ENCODE measurements at regions not wholly inside any gene's neighbourhood (a gene's known extent, or its start where the extent isn't known, plus 50 kb on each side); places are given as distances from the start of the nearest gene placed in this dataset.

GRCh38 chr16:9683677-9684076, 498.6 kb downstream of the GRIN2A start:
- Mint-ChIP-seq H3K36me3 (ENCODE audit: low read depth) (peaks cover 2% of the 10 kb centered on the region), H3K9me3 (peaks cover 15% of the 10 kb centered on the region), H3K4me1 (peaks cover 35% of the 10 kb centered on the region), H3K27ac (no peak overlapping the region), H3K4me3 (no peak overlapping the region), H3K27me3 (ENCODE audit: insufficient read depth) (no peaks in the 10 kb centered on the region)
- DNase-seq, result no peak
- peak overlapping the region; percentile 62 for H3K4me3 ChIP-seq (ENCODE audit: low read length)
- H3K27me3 ChIP-seq (ENCODE audit: control insufficient read depth, insufficient read depth, low read length, poor library complexity, severe bottlenecking), result no peaks in the 10 kb centered on the region
- no peak overlapping the region for H3K27ac ChIP-seq (ENCODE audit: low read depth, low read length)
- H3K9me3 ChIP-seq (ENCODE audit: control insufficient read depth, low read length), result peaks cover 9% of the 10 kb centered on the region
- H3K36me3 ChIP-seq (ENCODE audit: control insufficient read depth, insufficient read depth, low read length), result no peaks in the 10 kb centered on the region
- no peak overlapping the region for H3K9ac ChIP-seq (ENCODE audit: extremely low read depth, low read length, poor library complexity, severe bottlenecking)
- H3K4me1 ChIP-seq (ENCODE audit: control insufficient read depth, insufficient read depth, low read length), result peaks cover 8% of the 10 kb centered on the region
- TF ChIP-seq CTCF (conservative IDR thresholded peaks at IDR 0.05), result no peak

GRCh38 chr16:9687737-9688319, 494.4 kb downstream of the GRIN2A start:
- Histone ChIP-seq H3K27ac (ENCODE audit: low read depth, low read length) (no peak overlapping the region), H3K4me1 (ENCODE audit: control insufficient read depth, insufficient read depth, low read length) (no peaks in the 10 kb centered on the region), H3K4me3 (ENCODE audit: low read length) (no peak overlapping the region), H3K36me3 (ENCODE audit: control insufficient read depth, insufficient read depth, low read length) (no peaks in the 10 kb centered on the region), H3K27me3 (ENCODE audit: control insufficient read depth, insufficient read depth, low read length, poor library complexity, severe bottlenecking) (no peaks in the 10 kb centered on the region), H3K9me3 (ENCODE audit: control insufficient read depth, low read length) (peaks cover 9% of the 10 kb centered on the region), H3K9ac (ENCODE audit: extremely low read depth, low read length, poor library complexity, severe bottlenecking) (no peak overlapping the region)
- TF ChIP-seq CTCF (conservative IDR thresholded peaks at IDR 0.05), result no peak
- Mint-ChIP-seq H3K9me3 (peaks cover 15% of the 10 kb centered on the region), H3K36me3 (ENCODE audit: low read depth) (peaks cover 2% of the 10 kb centered on the region), H3K27ac (no peak overlapping the region), H3K27me3 (ENCODE audit: insufficient read depth) (no peaks in the 10 kb centered on the region), H3K4me3 (no peak overlapping the region), H3K4me1 (peaks cover 4% of the 10 kb centered on the region)
- whole genome bisulfite sequencing, 2 experiments (ENCODE audit: insufficient coverage in 1 of 2, insufficient read length in 1 of 2), result 86 to 100% methylated on average over 2 to 4 of the region's 4 CpGs
- no peak for DNase-seq

GRCh38 chr16:9689597-9689996, 492.6 kb downstream of the GRIN2A start:
- H3K27me3 Mint-ChIP-seq (ENCODE audit: insufficient read depth), result no peaks in the 10 kb centered on the region
- no peaks in the 10 kb centered on the region for H3K4me1 ChIP-seq (ENCODE audit: control insufficient read depth, insufficient read depth, low read length)
- H3K27me3 ChIP-seq (ENCODE audit: control insufficient read depth, insufficient read depth, low read length, poor library complexity, severe bottlenecking), result no peaks in the 10 kb centered on the region
- no peaks in the 10 kb centered on the region for H3K9me3 ChIP-seq (ENCODE audit: control insufficient read depth, low read length)
- no peaks in the 10 kb centered on the region for H3K36me3 Mint-ChIP-seq (ENCODE audit: low read depth)
- no peak overlapping the region for H3K4me3 Mint-ChIP-seq
- H3K4me1 Mint-ChIP-seq, result no peaks in the 10 kb centered on the region
- no peak for TF ChIP-seq CTCF (conservative IDR thresholded peaks at IDR 0.05)
- no peaks in the 10 kb centered on the region for H3K36me3 ChIP-seq (ENCODE audit: control insufficient read depth, insufficient read depth, low read length)
- H3K9ac ChIP-seq (ENCODE audit: extremely low read depth, low read length, poor library complexity, severe bottlenecking), result no peak overlapping the region
- DNase-seq, result no peak
- peaks cover 3% of the 10 kb centered on the region for H3K9me3 Mint-ChIP-seq
- H3K27ac ChIP-seq (ENCODE audit: low read depth, low read length), result no peak overlapping the region
- no peak overlapping the region for H3K27ac Mint-ChIP-seq
- H3K4me3 ChIP-seq (ENCODE audit: low read length), result no peak overlapping the region
